ENCODE measurements at regions not wholly inside any gene's neighbourhood (a gene's known extent, or its start where the extent isn't known, plus 50 kb on each side); places are given as distances from the start of the nearest gene placed in this dataset.

DNA sequence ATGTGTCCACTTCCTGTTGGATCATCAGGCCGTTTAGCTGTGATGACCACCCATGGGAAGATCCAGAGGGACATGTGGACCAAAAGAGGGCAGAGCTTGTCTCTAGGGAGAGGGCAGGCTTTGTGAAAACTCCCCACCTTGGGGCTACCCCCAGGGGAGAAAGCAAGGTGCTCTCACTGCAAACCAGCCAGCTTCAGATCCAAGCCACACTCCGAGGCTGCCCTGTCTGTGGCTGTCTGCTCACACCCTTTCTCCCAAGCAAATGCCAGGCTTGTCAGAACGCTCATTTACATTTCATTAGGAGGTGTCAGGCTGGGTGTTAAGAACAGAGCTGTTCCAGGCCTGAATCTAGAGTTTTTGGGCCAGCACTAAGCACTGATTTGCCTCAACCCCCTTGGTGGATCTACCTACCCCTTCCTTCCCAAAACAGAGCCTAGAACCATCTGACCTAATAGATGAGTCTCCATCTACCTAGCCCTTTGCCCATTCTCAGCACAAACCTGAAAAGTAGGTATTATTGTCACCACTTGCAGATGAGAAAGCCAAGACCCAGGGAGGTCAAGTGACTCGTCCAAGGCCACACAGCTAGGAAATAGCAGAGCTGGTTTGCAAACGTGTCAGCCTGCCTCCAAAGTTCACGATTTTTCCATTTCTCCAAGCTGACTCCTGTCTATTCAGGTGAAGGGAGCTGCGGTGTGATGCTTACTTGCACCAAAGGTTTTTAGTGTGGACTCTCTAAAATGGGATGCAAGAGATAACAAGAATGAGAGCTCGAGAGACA lies 130.9 kb downstream of the EMX2 start:
- Histone ChIP-seq H3K4me1 (no peaks in the 10 kb centered on the region), H3K9me3 (replicated peaks) (no peaks in the 10 kb centered on the region), H3K27me3 (no peaks in the 10 kb centered on the region), H3K27ac (no peak overlapping the region), H3K4me3 (no peak overlapping the region), H3K36me3 (no peaks in the 10 kb centered on the region)
- DNase-seq = no peak

DNA sequence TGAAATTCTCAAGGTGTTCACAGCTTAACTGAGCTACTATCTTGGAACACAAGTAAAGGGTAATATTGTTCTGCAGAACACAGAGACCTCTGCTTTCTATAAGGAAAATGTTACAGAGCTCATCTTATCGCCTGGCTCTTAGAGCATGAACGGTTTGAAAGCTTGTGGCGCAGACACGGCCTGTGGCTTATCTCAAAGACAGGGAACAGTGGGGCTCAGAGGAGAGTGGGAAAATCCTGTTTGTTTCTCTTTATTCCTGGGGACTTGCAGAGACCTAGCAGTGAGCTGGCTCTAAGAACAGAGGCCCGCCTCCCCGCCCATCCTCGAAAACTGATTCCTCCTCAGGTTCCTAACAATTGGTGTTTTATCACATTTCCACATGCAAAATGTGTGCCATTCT lies 131.7 kb downstream of the EMX2 start:
- Histone ChIP-seq H3K4me3 (no peak overlapping the region), H3K27me3 (no peaks in the 10 kb centered on the region), H3K27ac (no peak overlapping the region), H3K9me3 (replicated peaks) (no peaks in the 10 kb centered on the region), H3K36me3 (no peaks in the 10 kb centered on the region), H3K4me1 (no peaks in the 10 kb centered on the region)
- DNase-seq = no peak

DNA sequence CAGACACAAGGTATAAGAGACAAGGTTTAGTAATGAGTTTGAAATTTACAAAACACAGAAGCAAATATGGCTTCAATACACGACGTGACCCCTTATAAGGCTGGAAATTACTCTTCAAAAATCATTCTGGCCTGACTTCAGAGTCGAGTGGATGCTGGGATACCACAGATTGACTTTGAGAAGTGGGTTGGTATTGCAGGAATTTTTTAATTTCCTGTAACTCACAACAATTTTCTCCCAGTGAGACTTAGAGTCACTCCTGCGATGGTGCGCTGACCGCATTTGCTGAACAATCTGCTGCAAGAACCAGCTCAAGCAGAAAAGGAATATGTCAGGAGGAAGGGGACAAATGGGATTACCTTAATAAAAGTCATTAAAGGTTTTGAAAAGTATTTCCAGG lies 132.1 kb downstream of the EMX2 start:
- Histone ChIP-seq H3K36me3 (no peaks in the 10 kb centered on the region), H3K4me3 (no peak overlapping the region), H3K9me3 (replicated peaks) (no peaks in the 10 kb centered on the region), H3K27ac (no peak overlapping the region), H3K27me3 (no peaks in the 10 kb centered on the region), H3K4me1 (no peaks in the 10 kb centered on the region)
- no peak for DNase-seq

DNA sequence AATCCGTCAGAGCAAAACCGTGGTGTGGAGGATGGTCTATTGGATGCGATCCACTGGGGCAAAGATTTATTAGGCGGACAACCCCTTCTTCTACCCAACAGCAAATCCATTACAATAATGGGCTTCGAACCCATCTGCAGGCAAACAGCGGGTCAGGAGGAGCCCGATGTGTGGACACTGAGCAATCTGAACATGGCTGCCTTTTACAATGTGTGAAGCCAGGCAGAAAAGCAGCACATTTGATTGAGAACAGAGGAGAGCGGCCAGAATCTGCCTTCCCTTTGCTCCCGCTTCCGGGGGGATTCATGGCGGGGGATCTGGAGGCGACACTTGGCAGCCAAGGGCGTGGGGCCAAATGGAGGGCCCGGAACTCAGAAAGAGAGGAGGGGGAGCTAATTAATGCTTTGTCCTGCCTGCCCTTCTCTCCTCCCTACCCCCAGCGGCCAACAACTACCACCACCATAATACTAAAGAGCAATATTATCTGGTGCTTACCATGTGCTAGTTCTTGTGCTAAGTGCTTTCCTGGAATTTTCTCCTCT lies 133.0 kb downstream of the EMX2 start:
- no peak overlapping the region for H3K4me3 ChIP-seq
- no peaks in the 10 kb centered on the region for H3K4me1 ChIP-seq
- H3K27me3 ChIP-seq = no peaks in the 10 kb centered on the region
- H3K36me3 ChIP-seq = no peaks in the 10 kb centered on the region
- H3K9me3 ChIP-seq (replicated peaks) = no peaks in the 10 kb centered on the region
- H3K27ac ChIP-seq = no peak overlapping the region
- no peak for DNase-seq

DNA sequence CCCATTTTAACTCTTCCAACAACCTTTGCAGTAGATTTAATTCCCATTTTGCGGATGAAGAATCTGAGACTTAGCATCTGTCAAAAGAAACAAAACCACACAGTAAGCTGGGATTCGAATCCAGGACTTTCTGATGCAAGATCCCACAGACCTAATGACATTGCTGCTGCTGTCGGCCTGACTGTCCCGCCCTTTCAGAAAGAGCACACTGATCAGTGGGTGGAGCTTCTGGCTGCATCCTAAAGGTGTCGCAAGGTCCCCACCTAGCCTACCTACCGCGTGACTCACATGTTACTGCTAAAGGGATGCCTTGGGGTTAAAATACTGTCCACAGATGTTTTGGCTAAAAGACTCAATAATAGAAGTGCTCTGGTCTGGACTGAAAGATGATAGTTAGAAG lies 134.7 kb downstream of the EMX2 start:
- DNase-seq = no peak
- no peaks in the 10 kb centered on the region for H3K27me3 ChIP-seq
- H3K4me3 ChIP-seq = no peak overlapping the region
- H3K36me3 ChIP-seq = no peaks in the 10 kb centered on the region
- H3K27ac ChIP-seq = no peak overlapping the region
- no peaks in the 10 kb centered on the region for H3K4me1 ChIP-seq
- H3K9me3 ChIP-seq (replicated peaks) = no peaks in the 10 kb centered on the region

GRCh38 chr10:117677890-117678500 lies 135.4 kb downstream of the EMX2 start:
- Histone ChIP-seq H3K36me3 (no peaks in the 10 kb centered on the region), H3K27me3 (no peaks in the 10 kb centered on the region), H3K9me3 (replicated peaks) (no peaks in the 10 kb centered on the region), H3K4me1 (no peaks in the 10 kb centered on the region), H3K4me3 (no peak overlapping the region), H3K27ac (no peak overlapping the region)
- DNase-seq = no peak

DNA sequence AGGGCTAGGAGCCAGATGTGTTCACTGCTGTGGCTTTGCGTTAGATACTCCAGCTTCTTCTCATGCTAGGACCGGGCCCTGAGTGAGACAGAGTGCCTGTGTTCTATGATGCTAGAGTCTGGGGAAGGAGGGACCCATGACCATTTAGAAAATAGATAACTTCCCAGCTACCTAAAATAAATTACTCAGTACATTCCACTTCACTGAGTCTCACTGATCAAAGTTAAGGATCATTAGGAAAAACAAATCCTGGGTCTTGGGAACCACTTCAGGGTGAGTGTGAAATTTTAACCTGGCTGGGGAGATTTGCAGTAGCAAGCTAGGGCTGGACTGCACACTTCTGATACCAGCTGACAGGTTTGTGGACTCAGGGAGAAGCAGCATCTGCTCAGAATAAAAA lies 138.1 kb downstream of the EMX2 start:
- Histone ChIP-seq H3K4me3 (no peak overlapping the region), H3K27me3 (no peaks in the 10 kb centered on the region), H3K9me3 (replicated peaks) (no peaks in the 10 kb centered on the region), H3K27ac (no peak overlapping the region), H3K36me3 (no peaks in the 10 kb centered on the region), H3K4me1 (no peaks in the 10 kb centered on the region)
- no peak for DNase-seq

DNA sequence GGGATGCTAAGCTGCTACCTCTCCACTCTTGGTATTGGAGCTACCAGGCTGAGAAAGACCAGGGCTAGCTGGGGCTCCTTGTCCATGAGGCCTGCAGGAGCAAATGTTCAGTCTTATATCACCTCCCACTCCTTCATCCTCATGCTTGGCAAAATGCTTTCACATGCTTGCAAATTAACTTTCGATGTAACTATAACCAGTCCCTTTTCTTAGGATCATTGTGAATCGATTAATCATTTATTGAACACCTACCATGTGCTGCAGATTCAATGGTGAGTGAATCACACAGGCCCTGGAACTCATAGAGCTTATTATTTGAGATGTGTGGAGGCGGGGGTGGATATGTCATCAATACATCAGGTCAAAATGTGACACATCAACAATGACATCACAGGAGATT lies 138.6 kb downstream of the EMX2 start:
- Histone ChIP-seq H3K36me3 (no peaks in the 10 kb centered on the region), H3K27ac (no peak overlapping the region), H3K9me3 (replicated peaks) (no peaks in the 10 kb centered on the region), H3K4me3 (no peak overlapping the region), H3K27me3 (no peaks in the 10 kb centered on the region), H3K4me1 (no peaks in the 10 kb centered on the region)
- DNase-seq = no peak

DNA sequence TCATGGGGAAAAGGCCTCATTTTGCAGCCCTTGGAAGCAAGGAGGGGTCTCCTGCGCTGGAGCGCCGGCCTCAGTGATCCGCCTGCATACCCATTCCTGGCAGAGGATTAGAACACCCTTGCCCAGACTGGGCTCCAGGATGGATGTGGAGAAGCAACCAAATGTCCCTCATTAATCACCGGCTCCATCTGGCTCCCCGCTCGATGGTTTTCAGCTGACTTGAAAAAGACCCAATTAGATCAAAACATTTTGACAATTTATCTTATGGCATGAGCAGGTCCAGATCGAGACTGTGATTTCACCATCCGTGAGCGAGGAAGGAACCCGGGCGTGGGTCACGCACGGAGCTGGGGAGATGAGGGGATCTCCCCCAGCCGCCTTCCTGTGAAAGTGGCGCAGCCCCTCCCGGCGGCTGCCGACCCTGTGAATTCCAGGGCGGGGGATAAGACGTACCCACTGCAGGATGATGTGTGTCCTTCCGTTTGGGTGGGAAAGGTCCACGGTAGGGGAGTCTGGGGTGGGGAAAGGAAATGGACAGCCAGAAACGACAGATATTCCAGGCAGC lies 141.6 kb downstream of the EMX2 start:
- H3K36me3 ChIP-seq = no peaks in the 10 kb centered on the region
- DNase-seq = no peak
- no peak overlapping the region for H3K4me3 ChIP-seq
- H3K4me1 ChIP-seq = no peaks in the 10 kb centered on the region
- H3K27me3 ChIP-seq = no peaks in the 10 kb centered on the region
- no peak overlapping the region for H3K27ac ChIP-seq
- no peaks in the 10 kb centered on the region for H3K9me3 ChIP-seq (replicated peaks)

- no peaks in the 10 kb centered on the region for H3K9me3 ChIP-seq (replicated peaks)
- H3K4me3 ChIP-seq = no peak overlapping the region
- no peaks in the 10 kb centered on the region for H3K27me3 ChIP-seq
- peak; percentile 47 to 62 for DNase-seq
- H3K36me3 ChIP-seq = no peaks in the 10 kb centered on the region
- no peaks in the 10 kb centered on the region for H3K4me1 ChIP-seq
- no peak overlapping the region for H3K27ac ChIP-seq
These were observed 142.2 kb downstream of the EMX2 start for GRCh38 chr10:117684672-117685211.

GRCh38 chr10:117685431-117685830 lies 142.9 kb downstream of the EMX2 start:
- H3K4me1 ChIP-seq = no peaks in the 10 kb centered on the region
- H3K27ac ChIP-seq = no peak overlapping the region
- no peak overlapping the region for H3K4me3 ChIP-seq
- no peaks in the 10 kb centered on the region for H3K27me3 ChIP-seq
- H3K36me3 ChIP-seq = no peaks in the 10 kb centered on the region
- no peak for DNase-seq
- no peaks in the 10 kb centered on the region for H3K9me3 ChIP-seq (replicated peaks)

GRCh38 chr10:117686606-117687005 lies 144.1 kb downstream of the EMX2 start:
- Histone ChIP-seq H3K4me1 (no peaks in the 10 kb centered on the region), H3K27me3 (no peaks in the 10 kb centered on the region), H3K27ac (no peak overlapping the region), H3K36me3 (no peaks in the 10 kb centered on the region), H3K9me3 (replicated peaks) (no peaks in the 10 kb centered on the region), H3K4me3 (no peak overlapping the region)
- DNase-seq = no peak

DNA sequence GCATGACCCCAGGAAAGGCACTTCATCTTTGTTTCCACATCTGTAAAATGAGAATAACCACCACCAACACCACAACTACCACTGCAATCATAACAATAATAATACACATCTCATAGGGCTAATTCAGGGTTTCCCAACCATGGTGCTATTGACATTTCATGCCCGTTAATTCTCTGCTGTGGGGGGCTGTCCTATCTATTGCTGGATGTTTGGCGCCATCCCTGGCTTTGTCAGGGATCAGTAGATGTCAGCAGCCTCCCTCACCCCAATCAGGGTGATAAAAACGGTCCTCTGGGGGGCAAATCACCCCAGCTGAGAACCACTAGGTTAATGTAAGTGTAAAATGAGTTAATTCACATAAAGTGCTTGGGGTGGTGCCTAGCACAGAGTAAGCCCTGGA lies 145.8 kb downstream of the EMX2 start:
- H3K36me3 ChIP-seq = no peaks in the 10 kb centered on the region
- 0 out of 2 replicates have a peak, but pooled peaks cover 3% of the 10 kb centered on the region for H3K27me3 ChIP-seq
- H3K4me1 ChIP-seq = no peaks in the 10 kb centered on the region
- no peak for DNase-seq
- no peak overlapping the region for H3K27ac ChIP-seq
- no peak overlapping the region for H3K4me3 ChIP-seq
- H3K9me3 ChIP-seq (replicated peaks) = no peaks in the 10 kb centered on the region

DNA sequence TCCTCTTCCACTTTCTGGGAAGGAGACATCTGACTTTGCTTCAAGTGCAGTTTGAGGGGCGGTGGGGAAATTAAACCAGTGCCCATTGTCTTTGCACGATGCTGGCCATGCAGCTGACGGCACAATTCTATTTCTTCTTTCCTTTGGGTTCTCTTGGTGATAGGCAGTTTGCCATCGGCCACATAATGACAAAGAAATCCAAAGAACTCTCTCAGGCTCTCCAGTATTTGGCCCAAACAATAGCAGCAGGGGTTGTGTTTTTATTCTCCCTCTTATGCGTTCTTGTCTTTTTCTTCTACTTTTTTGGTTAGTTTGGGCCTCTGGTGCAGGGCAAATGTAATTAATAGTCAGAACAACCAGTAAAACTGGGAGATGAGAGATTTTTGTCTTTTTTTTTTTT lies 147.0 kb downstream of the EMX2 start:
- Histone ChIP-seq H3K27ac (no peak overlapping the region), H3K27me3 (0 out of 2 replicates have a peak, but pooled peaks cover 3% of the 10 kb centered on the region), H3K4me1 (no peaks in the 10 kb centered on the region), H3K9me3 (replicated peaks) (no peaks in the 10 kb centered on the region), H3K36me3 (no peaks in the 10 kb centered on the region), H3K4me3 (no peak overlapping the region)
- DNase-seq = no peak

DNA sequence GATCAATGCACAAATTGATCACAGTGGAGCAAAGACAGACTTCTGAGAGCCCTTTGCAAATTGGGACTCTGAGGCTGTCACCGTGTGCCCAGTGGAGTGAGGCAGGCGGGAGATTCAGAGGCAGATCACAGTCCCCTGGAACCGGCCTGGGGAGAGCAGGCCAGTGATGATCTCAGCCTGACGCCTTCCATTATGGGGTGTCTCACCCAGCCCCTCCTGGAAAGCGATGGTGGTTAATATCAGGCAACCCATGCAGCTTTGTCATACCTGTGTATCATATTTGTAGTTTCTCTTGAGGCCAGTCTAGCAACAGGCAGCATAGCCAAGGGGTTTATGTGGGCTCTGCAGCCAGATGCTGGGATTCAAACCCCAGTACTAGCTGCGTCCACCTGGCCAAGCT lies 147.8 kb downstream of the EMX2 start:
- Histone ChIP-seq H3K9me3 (replicated peaks) (no peaks in the 10 kb centered on the region), H3K27me3 (0 out of 2 replicates have a peak, but pooled peaks cover 3% of the 10 kb centered on the region), H3K4me3 (no peak overlapping the region)

More for the DNA sequence above, 147.8 kb downstream of the EMX2 start:
- Histone ChIP-seq H3K4me1 (no peaks in the 10 kb centered on the region), H3K36me3 (no peaks in the 10 kb centered on the region), H3K27ac (no peak overlapping the region)
- DNase-seq = no peak
